ENCODE measurements at regions not wholly inside any gene's neighbourhood (a gene's known extent, or its start where the extent isn't known, plus 50 kb on each side); places are given as distances from the start of the nearest gene placed in this dataset.

DNA sequence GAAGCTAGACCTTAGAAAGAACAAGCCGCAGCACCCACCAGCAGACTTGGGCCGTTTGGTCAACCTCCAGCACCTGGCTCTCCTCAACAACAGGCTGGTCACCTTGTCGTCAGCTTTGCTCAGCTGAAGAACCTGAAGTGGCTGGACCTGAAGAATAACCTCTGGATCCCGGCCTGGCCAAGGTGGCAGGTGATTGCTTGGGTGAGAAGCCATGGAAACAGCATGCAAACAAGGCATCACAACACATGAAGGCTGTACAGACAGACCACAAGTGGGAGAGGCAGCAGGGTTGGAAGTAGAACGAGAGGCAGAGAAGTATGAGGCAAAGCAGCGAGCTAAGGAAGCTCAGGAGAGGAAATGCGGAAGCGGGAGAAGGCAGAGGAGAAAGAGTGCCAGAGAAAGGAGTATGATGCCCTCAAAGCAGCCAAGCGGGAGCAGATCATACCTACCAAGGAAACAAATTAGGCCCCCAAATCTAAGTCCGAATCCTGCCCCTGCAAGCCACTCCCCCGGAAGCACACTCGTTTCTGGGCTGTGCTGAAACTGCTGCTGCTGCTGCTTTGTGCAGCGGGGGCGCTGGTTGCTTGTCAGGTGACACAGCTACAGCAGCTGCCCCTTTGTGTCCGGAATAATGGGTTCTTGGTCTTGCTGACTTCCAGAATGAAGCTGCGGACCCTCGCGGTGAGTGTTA, 121.6 kb upstream of the LGSN start:
- TF ChIP-seq, protein P1, sequence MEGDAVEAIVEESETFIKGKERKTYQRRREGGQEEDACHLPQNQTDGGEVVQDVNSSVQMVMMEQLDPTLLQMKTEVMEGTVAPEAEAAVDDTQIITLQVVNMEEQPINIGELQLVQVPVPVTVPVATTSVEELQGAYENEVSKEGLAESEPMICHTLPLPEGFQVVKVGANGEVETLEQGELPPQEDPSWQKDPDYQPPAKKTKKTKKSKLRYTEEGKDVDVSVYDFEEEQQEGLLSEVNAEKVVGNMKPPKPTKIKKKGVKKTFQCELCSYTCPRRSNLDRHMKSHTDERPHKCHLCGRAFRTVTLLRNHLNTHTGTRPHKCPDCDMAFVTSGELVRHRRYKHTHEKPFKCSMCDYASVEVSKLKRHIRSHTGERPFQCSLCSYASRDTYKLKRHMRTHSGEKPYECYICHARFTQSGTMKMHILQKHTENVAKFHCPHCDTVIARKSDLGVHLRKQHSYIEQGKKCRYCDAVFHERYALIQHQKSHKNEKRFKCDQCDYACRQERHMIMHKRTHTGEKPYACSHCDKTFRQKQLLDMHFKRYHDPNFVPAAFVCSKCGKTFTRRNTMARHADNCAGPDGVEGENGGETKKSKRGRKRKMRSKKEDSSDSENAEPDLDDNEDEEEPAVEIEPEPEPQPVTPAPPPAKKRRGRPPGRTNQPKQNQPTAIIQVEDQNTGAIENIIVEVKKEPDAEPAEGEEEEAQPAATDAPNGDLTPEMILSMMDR (conservative IDR thresholded peaks at IDR 0.05 in 1 of 2, IDR thresholded peaks at IDR 0.05 in 1 of 2; ENCODE audit: low read depth in 1 of 2, low read length in 2 of 2): no peak
- TF ChIP-seq EZH2 (IDR thresholded peaks at IDR 0.05; ENCODE audit: low read length, missing control alignments): no peak
